Hematopoietic multipotent progenitor cell treated with erythropoietin and hydrocortisone succinate and interleukin-3 and kit ligand, for 4 days (in vitro differentiated cells): ENCODE measurements at regions not wholly inside any gene's neighbourhood (a gene's known extent, or its start where the extent isn't known, plus 50 kb on each side); places are given as distances from the start of the nearest gene placed in this dataset.
"Not testable (repeated sequence)": the region's sequence is repeated elsewhere in the genome, so short reads cannot be mapped to it uniquely, and the experiment has no call there.

ENCODE experiments used
- DNase-seq: peaks from one replicate; pipeline ENCODE4 v3.0.0-alpha.2; 2015

DNA sequence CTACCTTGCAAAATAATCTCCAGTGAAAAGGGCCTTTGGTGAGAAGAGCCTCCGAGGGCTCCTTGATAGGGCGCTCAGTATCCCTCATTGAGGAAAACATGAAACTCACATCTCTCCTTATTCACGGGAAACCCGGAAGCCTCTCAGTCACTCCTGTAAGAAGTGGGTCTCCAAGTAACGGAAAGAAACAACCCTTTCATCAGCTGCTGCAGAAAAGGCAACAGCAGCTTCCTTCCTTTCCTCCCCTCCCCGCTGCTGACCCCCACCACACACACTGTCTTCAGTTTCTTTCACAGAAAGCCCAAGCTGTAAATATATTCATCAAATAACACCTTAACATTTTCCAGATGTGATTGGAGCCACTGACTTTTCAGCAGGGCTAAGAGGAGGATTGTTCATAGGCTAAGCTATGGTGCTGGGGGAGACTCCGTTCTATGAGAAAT lies 81.4 kb downstream of the C9orf152 start:
- DNase-seq = no peak

- DNase-seq = no peak
Measured at GRCh38 chr9:110126986-110127864, 80.7 kb downstream of the C9orf152 start.

GRCh38 chr9:110128664-110129329 lies 79.2 kb downstream of the C9orf152 start:
- DNase-seq = no peak

- DNase-seq = no peak
Measured at GRCh38 chr9:110129425-110129824, 78.5 kb downstream of the C9orf152 start.

- DNase-seq = no peak
Measured at GRCh38 chr9:110130211-110130610, 77.7 kb downstream of the C9orf152 start.

DNA sequence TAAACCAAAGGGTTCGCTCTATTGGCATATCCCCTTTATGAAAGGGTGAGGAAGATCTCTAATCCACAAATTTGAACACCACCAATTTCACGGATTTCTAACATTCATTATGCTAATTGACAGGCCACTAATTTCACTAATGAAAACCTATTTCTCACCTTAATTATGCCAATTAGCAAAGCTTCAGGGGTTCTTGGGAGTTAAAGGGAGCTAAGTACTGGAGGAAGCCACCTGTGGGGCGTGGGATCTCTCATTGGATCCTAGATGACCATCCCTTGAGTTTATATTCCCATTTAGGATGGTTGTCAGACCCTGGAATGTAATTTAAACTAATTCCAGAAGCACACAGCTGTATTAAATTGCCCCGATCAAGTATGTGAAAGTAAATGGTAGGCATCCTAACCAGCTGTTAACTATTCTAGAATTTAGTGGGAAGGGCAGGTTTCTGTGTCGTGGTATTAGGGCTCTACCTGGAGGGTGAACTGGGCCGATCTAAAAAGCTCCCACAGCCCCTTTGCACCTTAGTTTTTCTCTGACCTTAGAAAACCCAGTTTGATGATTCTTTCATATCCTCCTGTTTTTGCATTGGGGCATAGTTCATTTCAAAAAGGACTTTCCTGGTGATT lies 77.1 kb downstream of the C9orf152 start:
- no peak for DNase-seq

GRCh38 chr9:110131499-110131898 lies 76.5 kb downstream of the C9orf152 start:
- DNase-seq = no peak

DNA sequence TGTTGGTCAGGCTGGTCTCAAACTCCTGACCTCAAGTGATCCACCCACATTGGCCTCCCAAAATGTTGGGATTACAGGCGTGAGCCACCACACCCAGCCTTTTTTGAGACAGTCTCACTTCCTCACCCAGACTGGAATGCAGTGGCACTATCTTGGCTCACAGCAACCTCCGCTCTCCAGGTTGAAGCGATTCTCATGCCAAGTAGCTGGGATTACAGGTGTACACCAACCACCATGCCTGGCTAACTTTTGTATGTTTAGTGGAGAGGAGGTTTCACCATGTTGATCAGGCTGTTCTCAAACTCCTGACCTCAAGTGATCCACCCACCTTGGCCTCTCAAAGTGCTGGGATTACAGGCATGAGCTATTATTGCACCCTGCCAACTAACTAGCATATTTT lies 75.4 kb downstream of the C9orf152 start:
- DNase-seq = not testable (repeated sequence)

GRCh38 chr9:110133059-110133458 lies 74.9 kb downstream of the C9orf152 start:
- no peak for DNase-seq

- DNase-seq = no peak
Measured at GRCh38 chr9:110133608-110134210, 74.2 kb downstream of the C9orf152 start.

DNA sequence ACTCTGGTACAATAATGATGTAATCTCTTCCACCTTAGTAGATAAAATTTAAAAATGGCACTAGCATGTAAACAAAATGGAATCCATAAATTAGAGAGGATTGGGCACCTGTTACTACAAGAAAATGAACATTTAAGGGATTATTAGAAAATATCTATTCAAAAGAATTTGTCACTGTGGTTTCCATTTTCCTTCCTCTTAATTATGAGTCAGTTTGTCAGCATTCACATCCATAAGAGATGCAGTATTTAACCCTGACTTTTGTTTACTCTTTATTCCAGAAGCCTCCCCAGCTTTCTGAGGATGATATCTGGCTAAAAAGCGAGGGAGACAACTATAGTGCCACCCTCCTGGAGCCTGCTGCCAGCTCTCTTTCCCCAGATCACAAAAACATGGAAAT lies 72.1 kb downstream of the C9orf152 start:
- no peak for DNase-seq

DNA sequence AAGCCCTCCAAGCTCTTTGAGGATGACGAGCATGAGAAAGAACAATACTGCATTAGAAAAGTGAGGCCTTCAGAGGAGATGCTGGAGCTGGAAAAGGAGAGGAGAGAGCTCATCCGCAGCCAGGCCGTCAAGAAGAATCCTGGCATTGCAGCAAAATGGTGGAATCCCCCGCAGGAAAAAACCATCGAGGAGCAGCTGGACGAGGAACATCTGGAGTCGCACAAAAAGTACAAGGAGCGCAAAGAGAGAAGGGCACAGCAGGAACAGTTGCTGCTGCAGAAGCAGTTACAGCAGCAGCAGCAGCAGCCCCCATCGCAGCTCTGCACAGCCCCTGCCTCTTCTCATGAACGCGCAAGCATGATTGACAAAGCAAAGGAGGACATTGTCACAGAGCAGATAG lies 71.2 kb downstream of the C9orf152 start:
- no peak for DNase-seq

DNA sequence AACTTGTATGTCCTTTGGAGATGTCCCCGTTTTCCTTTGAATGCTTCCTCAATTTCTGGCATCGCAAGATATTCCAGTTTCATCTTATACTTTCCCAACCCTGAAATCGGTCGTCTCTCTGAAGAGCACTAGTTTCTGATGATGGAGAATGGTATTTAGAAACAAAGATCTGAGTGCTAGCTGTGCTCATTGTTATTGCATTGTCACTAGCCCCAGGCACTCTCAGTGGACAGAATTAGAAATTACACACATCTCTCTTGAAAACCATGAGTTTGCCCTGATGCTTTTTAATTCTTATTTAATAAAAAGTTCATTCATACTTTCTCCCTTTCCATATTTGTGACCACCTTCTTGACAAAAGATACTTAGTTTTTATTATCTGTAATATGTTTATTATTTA lies 67.7 kb downstream of the C9orf152 start:
- no peak for DNase-seq

- no peak for DNase-seq
Measured at GRCh38 chr9:110141227-110141793, 66.6 kb downstream of the C9orf152 start.

- DNase-seq = no peak
Measured at GRCh38 chr9:110142253-110142652, 65.7 kb downstream of the C9orf152 start.

GRCh38 chr9:110142868-110143481 lies 65.0 kb downstream of the C9orf152 start:
- DNase-seq = peak; percentile 70

- no peak for DNase-seq
Measured at GRCh38 chr9:110143485-110143884, 64.5 kb downstream of the C9orf152 start.

DNA sequence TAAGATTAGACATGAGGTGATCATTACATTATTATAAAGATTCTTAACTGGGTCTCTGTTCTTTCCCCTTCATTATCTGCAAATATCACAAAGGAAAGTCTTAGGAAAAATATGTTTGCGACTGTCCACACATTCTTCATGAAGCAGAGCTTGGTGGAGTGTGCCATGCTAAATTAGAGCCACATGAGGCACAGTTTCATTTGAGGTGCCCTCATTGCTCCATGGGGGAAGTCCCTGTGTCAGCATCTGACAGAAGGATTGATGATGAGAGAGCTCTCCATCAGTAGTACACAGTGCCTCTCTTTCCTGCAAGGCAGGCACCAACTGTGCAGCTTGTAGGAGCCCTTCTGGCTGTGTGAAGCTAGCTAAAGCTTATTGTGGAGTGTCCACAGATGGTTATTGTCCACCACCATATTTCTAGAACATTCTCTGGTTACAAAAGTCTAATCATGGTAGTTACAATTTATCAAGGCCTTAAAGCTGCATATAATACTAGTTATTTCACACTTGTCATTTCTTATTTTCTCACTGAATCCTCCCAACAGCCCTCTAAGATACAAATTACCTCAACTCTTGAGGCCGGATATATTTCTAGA lies 63.9 kb downstream of the C9orf152 start:
- DNase-seq = peak; percentile 84

DNA sequence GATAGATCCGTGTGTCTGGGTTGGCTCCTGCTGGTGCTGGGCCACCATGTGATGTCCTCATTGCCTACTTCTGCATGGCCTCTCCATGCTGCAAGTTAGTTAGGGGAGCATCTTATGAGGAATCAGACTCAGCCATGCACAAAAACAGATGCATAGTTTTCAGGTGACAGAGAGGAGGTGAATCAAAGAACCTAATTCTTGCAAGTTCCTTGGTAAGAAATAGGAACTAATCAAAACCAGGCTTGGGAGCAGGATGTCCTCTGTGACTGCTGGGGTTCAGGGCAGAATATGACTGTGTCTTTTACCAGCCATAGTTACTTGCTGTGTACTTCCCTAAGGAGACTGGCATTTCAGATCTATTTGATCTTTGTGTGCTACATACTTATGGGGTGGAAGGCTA lies 61.6 kb downstream of the C9orf152 start:
- DNase-seq = no peak

- DNase-seq = peak; percentile 51
Measured at GRCh38 chr9:110148384-110148783, 59.6 kb downstream of the C9orf152 start.

DNA sequence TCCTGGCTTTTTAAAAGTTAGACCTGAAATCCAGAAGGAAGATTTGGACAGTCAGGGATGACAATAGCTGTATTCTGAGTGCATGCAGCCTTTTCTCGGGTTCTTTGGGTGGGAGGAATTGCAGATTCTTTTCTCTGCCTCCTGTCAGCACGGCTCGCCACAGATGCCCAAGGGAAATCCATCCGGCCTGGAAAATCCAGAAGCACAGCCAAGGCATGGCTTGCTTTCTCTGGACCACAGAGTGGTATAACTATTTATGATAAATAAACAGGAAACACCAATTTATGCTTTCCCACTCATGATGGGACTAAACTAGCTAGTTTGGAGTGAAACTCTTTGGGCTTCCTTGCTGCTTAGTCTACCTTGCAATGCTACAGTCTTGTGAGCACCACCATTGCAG lies 59.1 kb downstream of the C9orf152 start:
- no peak for DNase-seq
